ENCODE measurements at regions not wholly inside any gene's neighbourhood (a gene's known extent, or its start where the extent isn't known, plus 50 kb on each side); places are given as distances from the start of the nearest gene placed in this dataset.

GRCh38 chr3:81308306-81308705, 453.1 kb downstream of the GBE1 start:
- FAIRE-seq, result no peak
- DNase-seq (ENCODE audit: low read depth), result peak; percentile 49
- Histone ChIP-seq H3K4me3 (ENCODE audit: low read depth, low read length) (no peak overlapping the region), H3K36me3 (ENCODE audit: control insufficient read depth, insufficient read depth, low read length) (no peaks in the 10 kb centered on the region), H3K27me3 (ENCODE audit: control insufficient read depth, insufficient read depth, low read length) (no peaks in the 10 kb centered on the region)
- TF ChIP-seq CTCF (IDR thresholded peaks at IDR 0.05; ENCODE audit: insufficient read depth, low read length, severe bottlenecking), result no peak

DNA sequence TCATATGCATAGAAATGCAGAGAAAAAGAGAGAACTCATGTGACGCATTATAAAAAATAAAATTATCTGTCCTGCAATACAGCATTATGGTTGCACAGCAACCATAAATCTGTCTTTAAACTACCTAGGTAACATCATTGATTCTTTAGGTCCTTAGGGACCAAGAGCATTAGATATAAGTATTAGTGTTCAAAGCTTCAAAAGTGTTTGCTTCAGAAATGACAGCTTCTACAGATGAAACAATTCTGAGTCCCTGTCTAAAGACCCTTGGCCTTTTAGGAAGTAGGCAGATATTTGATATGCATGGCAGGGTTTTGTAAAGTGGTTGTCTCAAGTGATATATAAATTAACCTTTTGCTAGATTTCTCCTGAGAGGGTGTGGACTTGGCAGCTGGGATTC, 454.2 kb downstream of the GBE1 start:
- FAIRE-seq, result no peak
- DNase-seq (ENCODE audit: low read depth), result no peak
- TF ChIP-seq CTCF (IDR thresholded peaks at IDR 0.05; ENCODE audit: insufficient read depth, low read length, severe bottlenecking), result no peak
- H3K27me3 ChIP-seq (ENCODE audit: control insufficient read depth, insufficient read depth, low read length), result no peaks in the 10 kb centered on the region
- H3K36me3 ChIP-seq (ENCODE audit: control insufficient read depth, insufficient read depth, low read length), result no peaks in the 10 kb centered on the region
- H3K4me3 ChIP-seq (ENCODE audit: low read depth, low read length), result no peak overlapping the region

GRCh38 chr3:81303321-81303720, 458.1 kb downstream of the GBE1 start:
- DNase-seq (ENCODE audit: low read depth) (no peak), FAIRE-seq (no peak)
- Histone ChIP-seq H3K4me3 (ENCODE audit: low read depth, low read length) (no peak overlapping the region), H3K27me3 (ENCODE audit: control insufficient read depth, insufficient read depth, low read length) (no peaks in the 10 kb centered on the region), H3K36me3 (ENCODE audit: control insufficient read depth, insufficient read depth, low read length) (no peaks in the 10 kb centered on the region)
- no peak for TF ChIP-seq CTCF (IDR thresholded peaks at IDR 0.05; ENCODE audit: insufficient read depth, low read length, severe bottlenecking)

GRCh38 chr3:81302045-81302444, 459.4 kb downstream of the GBE1 start:
- no peaks in the 10 kb centered on the region for H3K27me3 ChIP-seq (ENCODE audit: control insufficient read depth, insufficient read depth, low read length)
- H3K36me3 ChIP-seq (ENCODE audit: control insufficient read depth, insufficient read depth, low read length), result no peaks in the 10 kb centered on the region
- peak; percentile 62 for TF ChIP-seq CTCF (IDR thresholded peaks at IDR 0.05; ENCODE audit: insufficient read depth, low read length, severe bottlenecking)
- FAIRE-seq (no peak), DNase-seq (ENCODE audit: low read depth) (peak; percentile 39)
- H3K4me3 ChIP-seq (ENCODE audit: low read depth, low read length), result no peak overlapping the region

DNA sequence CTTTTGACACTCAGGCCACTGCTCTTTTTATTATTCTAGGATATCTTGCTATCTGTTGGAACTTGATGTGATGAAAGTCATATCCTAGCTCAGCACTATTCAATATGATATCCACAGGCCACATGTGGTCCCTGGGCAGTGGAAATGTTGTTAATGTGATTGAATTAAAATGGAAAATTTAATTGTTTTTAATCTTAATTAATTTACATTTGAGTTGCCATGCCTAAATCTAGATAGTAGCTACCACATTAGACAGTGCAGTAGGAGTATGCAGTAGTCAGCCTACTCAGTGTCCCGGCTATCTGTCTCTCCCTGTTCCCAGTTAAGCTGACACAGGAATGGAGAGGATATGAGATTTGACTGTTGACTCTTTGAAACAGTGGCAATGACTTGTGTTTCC, 460.2 kb downstream of the GBE1 start:
- no peak overlapping the region for H3K4me3 ChIP-seq (ENCODE audit: low read depth, low read length)
- no peak for TF ChIP-seq CTCF (IDR thresholded peaks at IDR 0.05; ENCODE audit: insufficient read depth, low read length, severe bottlenecking)
- no peaks in the 10 kb centered on the region for H3K36me3 ChIP-seq (ENCODE audit: control insufficient read depth, insufficient read depth, low read length)
- H3K27me3 ChIP-seq (ENCODE audit: control insufficient read depth, insufficient read depth, low read length), result no peaks in the 10 kb centered on the region
- DNase-seq (ENCODE audit: low read depth) (no peak), FAIRE-seq (no peak)

GRCh38 chr3:81300324-81300927, 461.0 kb downstream of the GBE1 start:
- Histone ChIP-seq H3K4me3 (ENCODE audit: low read depth, low read length) (no peak overlapping the region), H3K27me3 (ENCODE audit: control insufficient read depth, insufficient read depth, low read length) (no peaks in the 10 kb centered on the region), H3K36me3 (ENCODE audit: control insufficient read depth, insufficient read depth, low read length) (no peaks in the 10 kb centered on the region)
- FAIRE-seq (no peak), DNase-seq (ENCODE audit: low read depth) (peak; percentile 33)
- no peak for TF ChIP-seq CTCF (IDR thresholded peaks at IDR 0.05; ENCODE audit: insufficient read depth, low read length, severe bottlenecking)

Data from bronchial epithelial cell (primary cell).